Spleen (tissue), 7 donors: ENCODE measurements at regions not wholly inside any gene's neighbourhood (a gene's known extent, or its start where the extent isn't known, plus 50 kb on each side); places are given as distances from the start of the nearest gene placed in this dataset.

ENCODE experiments used
- CTCF ChIP-seq, 11 experiments: fragments of 200-600 bp in 7 of 11; fragments of 450-650 bp in 4 of 11; sonication (generic) in 4 of 11; IDR thresholded peaks in 8 of 11; conservative IDR thresholded peaks in 3 of 11; 1 replicate in 7 of 11; 2 replicates in 4 of 11; pipeline versions ENCODE4 v1.4.0 to v1.8.0; 2016 to 2021; ENCODE audit warnings: antibody characterized with exemption in 11 of 11, inconsistent platforms in 4 of 11, mild to moderate bottlenecking in 1 of 11
- POLR2A ChIP-seq, 3 donors: fragments of 450-650 bp; IDR thresholded peaks; one replicate each; pipeline ENCODE4 v1.5.1; 2017; ENCODE audit warnings: antibody characterized with exemption in 3 of 3, mild to moderate bottlenecking in 1 of 3
- donor health status: DM: no; HTN: no; CAD: no; lungs with moderate emphysema.
- donor health status: DM: no; HTN: no; CAD: no.
- donor health status: DM: no; HTN: no; CAD: no.

GRCh38 chr1:172956871-172957270, 93.9 kb downstream of the TNFSF18 start:
- TF ChIP-seq CTCF (IDR thresholded peaks at IDR 0.05 in 8 of 11, conservative IDR thresholded peaks at IDR 0.05 in 3 of 11): no peak
- no peak for TF ChIP-seq POLR2A (IDR thresholded peaks at IDR 0.05)
